Stomach (tissue), 4 donors: ENCODE measurements at regions not wholly inside any gene's neighbourhood (a gene's known extent, or its start where the extent isn't known, plus 50 kb on each side); places are given as distances from the start of the nearest gene placed in this dataset.

Source experiments
- POLR2A ChIP-seq, 4 donors: fragments of 450-650 bp; IDR thresholded peaks; one replicate each; pipeline ENCODE4 v1.6.1; 2016; ENCODE audit warnings: antibody characterized with exemption in 4 of 4, control low read depth in 2 of 4, mild to moderate bottlenecking in 1 of 4, moderate library complexity in 1 of 4
- POLR2AphosphoS5 ChIP-seq, 3 donors: sonication (generic); formaldehyde crosslinking; IDR thresholded peaks; one replicate each; pipeline ENCODE4 v1.6.1; 2016; ENCODE audit warnings: antibody characterized with exemption in 3 of 3

- TF ChIP-seq POLR2AphosphoS5 (IDR thresholded peaks at IDR 0.05): no peak
- no peak for TF ChIP-seq POLR2A (IDR thresholded peaks at IDR 0.05)
Measured at GRCh38 chr15:95043933-95044313, 812.6 kb downstream of the MCTP2 start.
